ENCODE measurements at regions not wholly inside any gene's neighbourhood (a gene's known extent, or its start where the extent isn't known, plus 50 kb on each side); places are given as distances from the start of the nearest gene placed in this dataset.

- no peak for ATAC-seq
Measured at GRCh38 chr5:68161156-68161555, 54.4 kb upstream of the PIK3R1 start.

DNA sequence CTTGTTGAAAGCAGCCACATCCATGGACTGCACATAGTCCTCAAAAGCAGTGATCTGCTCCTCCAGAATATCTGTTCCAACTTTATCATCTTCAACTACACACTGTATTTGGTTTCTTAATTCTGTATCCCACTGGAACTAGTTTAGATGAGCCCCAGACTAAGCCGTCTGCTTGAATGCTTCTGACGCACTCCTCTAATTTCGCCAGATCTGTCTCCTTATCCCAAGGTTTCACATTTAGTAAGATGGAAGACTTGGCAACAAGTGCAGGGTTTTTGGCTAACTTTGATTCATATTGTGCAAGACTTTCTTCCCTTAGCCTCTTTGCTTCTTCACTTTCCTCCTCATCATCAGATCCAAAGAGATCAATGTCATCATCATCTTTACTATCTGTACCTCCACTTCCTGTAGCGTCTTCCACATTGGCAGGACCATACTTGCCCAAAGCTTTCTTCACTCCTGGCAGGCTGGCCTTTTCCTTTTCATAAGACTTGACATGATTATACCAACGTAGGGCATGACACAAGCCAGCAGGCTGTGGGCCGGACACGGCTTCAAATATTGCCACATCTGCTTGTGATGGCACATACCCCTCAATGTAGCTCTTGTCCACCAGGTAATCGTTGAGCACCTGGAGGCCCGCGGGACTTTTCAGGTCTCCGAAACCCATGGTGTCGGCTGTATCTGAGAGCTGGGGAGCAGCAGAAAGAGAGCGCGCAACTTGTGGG is 56.2 kb upstream of the PIK3R1 start:
- no peak for ATAC-seq

DNA sequence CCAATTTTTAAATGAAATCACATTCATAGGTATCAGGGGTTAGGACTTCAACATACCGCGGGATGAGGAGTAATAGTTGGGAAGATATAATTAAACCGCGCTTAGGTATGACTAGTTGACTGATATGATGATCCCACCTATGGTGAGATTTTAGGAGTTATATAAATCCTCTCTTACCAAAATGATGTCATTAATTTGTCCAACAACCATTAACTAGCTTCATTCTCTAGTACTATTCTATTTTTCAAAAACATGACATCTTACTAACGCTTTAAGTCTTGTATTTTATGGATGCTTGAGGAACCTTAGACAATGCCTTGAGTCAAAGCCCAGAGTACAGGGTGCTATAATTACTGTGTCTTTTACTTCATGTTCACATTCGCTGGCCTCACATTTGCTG is 59.6 kb upstream of the PIK3R1 start:
- no peak for ATAC-seq

DNA sequence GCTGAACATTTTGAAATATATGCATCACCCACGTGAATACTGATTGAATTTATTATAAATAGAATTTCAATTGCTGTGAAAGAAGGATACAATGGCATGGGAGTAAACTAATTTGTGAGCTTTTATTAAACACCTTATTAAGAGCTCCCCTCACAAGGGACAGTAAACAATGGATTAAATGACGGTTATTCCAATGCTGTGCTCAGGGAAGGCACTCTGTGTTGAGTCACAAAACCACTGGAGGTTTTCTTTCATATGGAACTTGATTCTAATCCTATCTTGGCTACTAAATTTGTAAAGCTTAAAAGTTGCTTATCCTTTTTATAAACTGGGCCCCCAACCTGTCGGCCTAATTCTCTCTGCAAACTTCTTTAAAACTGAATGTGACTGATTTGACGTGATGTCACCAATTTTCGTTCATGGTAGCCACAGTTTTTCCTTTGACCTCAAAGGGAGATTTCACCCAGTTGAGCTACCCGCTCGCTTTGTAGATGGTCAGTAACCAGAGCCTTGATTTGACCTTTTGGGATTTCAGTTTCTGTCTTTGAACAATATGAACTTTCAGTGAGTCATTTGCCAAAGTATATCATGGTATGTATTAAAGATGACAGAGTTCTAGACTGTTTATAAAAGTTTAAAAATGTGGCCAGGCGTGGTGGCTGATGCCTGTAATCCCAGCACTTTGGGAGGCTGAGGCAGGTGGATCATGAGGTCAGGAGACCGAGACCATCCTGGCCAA is 61.3 kb upstream of the PIK3R1 start:
- ATAC-seq = no peak

DNA sequence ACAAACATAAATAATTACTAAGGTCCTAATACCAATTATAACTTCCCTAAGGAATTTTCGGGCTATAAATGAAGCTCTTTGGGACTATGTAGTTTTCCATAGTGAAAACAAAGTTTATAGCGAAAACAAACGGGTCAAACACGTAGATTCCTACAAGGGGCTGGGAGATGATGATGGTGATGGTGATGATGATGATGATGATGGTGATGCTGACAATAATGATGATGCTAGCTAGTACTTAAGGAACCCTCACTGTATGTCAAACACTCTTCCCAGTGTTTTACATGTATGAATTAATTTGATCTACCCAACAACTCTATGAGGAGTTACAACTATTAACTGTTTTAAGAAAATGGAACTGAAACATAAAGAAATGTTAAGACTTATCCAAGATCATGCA is 63.7 kb upstream of the PIK3R1 start:
- no peak for ATAC-seq

- ATAC-seq = no peak
Measured at GRCh38 chr5:68149189-68149588, 66.4 kb upstream of the PIK3R1 start.

DNA sequence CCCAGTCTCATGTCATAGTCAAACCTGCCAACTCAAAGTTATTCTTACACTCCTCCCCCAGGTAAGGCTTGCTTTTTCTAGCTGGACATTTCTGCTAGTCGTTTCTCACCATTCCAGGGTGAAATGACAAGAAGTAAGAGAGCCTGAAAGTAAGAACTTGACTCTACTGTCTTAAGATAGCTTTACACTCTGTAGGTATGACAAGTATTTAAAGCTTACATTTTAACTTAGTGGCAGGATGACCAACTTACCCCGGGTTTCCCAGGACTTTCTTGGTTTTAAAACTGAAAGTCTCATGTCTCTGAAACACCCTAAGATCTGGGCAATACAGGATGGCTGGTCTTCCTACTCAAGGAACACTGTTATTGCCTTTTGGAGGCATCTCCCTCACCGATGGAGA is 67.5 kb upstream of the PIK3R1 start:
- no peak for ATAC-seq

DNA sequence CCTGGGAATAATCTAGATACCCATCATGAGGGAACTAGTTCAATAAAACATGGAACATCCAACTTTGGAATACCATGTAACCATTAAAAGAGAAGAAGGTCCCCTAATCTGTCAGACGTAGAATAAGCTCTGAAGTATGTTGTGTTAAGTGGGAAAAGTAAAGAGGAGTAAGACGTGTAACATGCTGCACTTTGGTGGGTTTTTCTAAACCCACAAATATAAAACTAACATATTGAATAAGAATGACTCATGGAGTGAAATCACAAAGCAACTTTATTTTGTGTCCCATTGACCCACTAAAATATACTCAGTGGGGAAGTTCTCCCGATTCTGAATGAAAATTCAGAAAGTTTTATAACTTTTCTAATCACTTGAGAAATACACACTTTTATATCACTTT is 67.9 kb upstream of the PIK3R1 start:
- no peak for ATAC-seq

- no peak for ATAC-seq
Measured at GRCh38 chr5:68141494-68141893, 74.1 kb upstream of the PIK3R1 start.

- ATAC-seq = no peak
Measured at GRCh38 chr5:68140763-68141162, 74.8 kb upstream of the PIK3R1 start.

DNA sequence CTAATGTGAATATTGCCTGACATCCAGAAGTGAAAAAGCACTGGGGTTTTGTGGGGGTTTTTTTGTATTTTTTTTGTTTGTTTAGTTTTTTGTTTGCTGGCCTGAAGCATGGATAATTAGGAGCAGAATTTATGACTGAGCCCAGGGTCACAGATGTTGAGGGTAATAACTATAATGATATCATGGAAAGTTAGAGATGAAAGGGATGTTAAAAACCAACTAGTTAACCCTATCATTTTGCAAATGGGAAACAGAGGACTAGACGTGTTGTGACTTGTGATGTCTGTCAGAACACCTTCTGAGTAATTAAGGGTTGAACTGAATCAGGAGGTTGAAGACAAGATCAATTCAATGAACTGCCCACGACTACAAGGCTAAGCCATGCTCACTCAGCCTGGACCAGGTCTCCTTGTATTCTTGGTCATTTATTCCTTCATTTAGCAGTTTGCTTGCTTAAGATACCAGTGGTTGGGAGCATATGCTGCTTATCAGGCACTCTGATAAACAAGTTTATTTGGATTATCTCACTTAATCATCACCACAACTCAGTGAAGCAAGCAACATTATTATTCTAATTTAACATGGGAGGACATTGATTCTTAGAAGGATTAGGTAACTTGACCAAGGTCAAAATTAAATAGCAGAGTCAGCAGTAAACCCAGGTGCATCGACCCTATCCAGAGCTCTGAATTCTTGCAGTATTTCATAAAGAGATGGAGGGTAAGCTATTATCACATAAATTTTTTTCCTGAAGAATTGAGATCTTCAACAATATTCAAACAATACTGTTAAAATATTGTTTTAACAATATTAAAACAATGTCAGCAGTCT is 75.7 kb upstream of the PIK3R1 start:
- ATAC-seq = no peak

DNA sequence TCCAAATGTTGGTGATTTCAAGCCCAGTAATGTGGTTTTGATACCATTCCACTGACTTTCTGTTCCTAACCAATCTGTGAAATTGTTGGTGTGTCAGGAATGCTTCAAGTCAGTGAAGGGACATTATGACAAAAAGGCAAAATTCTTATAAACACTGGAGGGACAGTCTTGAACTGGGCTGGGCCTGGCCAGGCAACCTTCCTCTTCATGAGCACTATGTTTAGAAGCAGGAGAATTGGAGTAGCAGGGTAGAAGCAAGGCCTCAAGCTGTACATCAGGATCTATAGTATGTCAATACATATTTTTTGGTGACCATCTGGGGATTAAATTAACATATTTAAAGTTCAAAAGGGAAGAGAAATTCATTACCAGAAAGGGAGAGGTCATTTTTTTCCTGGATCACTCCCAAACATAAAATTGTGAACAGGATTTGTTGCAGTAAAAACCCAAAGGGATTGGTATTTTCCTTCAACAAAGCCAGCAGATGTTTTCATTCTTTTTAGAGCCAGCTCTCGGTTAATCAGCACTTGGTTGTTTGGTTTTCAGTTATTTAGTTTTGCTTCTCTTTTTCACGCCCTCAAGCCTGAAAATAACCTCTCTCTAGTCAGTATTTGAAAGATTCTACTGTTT is 77.9 kb upstream of the PIK3R1 start:
- no peak for ATAC-seq

GRCh38 chr5:68134669-68135313 is 80.8 kb upstream of the PIK3R1 start:
- ATAC-seq = no peak

DNA sequence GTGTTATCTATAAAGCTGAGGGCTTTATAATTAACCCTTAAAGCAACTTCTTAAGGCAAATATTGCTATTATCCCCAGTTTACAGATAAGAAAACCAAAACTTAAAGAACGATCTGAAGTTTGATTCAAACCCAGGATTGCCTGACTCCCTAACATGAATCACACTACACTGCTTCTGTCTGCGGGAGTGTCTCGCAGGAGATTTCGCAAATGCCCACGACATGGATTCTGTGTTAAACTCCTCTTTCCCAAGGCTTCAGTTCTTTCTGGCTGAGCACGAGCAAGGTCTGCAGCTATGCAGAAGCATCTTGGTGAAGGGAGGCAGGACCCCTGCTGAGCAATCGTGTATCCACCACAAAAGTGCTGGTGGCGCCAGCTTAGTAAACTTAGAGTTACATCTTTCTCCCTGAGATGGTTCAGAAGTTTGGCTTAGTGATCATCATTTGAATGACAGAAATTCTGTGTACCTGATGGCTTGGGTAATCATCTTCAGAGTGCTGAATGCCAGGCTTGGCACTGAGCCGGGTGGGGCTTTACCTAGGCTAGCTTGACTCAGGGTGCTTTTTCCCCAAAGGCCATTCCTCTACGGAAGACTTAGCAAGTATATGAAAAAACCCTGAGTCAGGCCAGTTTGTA is 81.4 kb upstream of the PIK3R1 start:
- peak; percentile 68 for ATAC-seq

- no peak for ATAC-seq
Measured at GRCh38 chr5:68130253-68130652, 85.3 kb upstream of the PIK3R1 start.

DNA sequence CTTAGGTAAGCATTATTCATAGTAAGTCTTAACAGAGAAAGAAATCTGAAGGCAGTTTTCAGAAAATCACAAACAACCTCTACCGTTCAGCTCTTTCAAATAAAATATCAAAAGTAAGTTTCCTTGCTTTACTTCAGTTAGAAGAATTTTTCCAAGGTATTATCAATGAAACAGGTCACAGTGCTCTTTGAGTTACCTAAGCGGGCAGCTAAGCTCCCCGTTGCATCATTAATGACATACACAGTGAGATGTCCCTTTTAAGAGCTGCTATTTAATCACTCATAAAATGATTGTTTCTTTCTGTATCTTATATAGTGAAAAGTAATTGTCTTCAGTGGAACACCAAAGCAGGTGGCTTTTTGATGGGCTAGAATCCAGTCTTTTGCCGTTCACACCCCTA is 86.2 kb upstream of the PIK3R1 start:
- ATAC-seq = no peak

DNA sequence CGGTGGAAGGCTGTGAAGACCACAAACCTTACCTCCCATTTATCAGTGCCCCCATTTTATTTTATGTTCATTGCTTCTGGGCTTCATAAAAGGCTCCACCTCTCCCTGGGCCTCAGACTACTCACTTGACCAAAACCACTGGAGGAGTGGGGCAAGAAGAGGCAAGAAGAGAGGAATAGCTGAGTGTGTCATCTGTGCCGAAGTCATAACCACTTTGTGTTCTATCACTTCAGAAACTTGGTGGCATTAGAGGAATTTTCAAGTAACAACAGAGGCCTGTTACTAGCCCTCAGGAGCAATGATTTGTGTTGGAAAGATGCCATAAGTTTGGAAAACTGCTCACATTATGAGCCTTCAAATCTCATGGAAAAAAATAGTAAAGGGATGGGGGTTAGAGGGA is 88.7 kb upstream of the PIK3R1 start:
- no peak for ATAC-seq

DNA sequence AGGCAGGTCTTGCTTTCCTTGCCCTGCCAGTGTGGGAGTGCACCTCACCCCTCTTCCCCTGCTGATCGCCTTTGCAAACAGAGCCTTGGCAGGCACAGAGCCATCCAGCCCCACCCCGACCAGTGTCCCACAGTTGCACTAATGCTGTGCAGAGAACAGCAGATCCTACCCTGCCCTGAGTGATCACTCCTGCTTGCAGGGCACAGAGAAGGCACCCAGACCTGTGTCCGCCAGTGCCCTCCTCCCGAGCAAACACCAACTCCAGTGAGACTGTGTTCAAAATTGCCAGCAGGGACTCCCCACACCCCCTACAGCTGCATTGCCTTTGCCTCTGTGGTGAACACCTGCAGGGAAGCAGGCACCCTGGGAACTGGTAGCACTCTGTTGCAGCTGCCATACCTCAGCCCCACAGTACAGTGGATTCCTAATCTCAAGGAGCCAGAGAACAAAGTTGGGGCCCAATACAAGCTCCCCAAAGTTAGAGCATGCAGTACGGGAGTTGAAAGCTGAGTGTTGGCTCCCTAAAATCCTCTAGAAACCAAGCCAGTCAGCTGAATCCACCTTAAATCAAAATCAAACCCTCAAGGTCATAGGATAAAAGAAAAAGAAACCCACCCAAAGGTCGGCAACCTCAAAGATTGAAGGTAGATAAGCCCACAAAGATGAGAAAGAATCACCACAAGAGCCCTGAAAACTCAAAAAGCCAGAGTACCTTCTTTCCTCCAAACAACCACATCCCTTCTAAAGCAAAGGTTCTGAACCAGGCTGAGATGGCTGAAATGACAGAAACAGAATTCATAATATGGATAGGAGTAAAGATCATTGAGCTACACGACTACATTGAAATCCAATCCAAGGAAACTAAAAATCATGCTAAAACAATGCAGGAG is 92.9 kb upstream of the PIK3R1 start:
- ATAC-seq = peak; percentile 87

- ATAC-seq = no peak
Measured at GRCh38 chr5:68116868-68117411, 98.6 kb upstream of the PIK3R1 start.

DNA sequence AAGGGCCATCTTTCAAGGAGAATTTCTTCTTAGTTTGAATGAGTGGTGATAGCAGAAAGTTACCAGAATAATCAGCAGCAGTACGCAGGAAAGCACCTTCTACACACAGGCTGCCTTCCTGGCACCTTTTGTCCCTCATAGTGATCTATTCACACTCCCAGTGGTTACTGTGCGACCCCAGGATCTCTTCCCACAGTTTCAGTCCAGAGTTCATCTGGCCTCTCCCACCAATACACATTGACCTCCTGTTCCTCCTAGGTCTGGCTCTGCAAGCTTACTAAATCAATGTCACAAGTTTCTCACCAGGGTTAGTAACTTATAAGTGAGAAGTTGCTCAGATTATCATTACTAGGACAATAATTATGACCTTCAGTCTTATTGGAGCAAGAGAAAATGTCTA is 99.1 kb upstream of the PIK3R1 start:
- no peak for ATAC-seq

DNA sequence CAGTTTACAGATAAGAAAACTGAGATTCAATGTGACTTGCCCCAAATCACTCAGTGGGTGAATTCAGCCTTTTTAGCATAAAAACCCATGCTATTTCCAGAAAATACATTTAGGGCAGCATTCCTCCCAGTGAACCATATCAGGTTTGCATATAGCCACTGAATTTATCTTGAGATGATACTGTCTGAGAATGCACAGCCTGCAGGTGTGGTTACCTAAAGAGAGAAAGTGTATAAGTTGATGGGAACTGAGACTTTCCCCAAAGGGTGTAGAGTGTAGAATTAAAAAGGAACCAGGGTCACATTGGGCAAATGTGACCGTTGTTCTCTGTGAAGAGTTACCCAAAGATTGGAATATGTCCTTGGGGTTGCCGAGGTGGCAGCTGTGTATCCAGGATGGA is 100.0 kb upstream of the PIK3R1 start:
- no peak for ATAC-seq

Measured in esophagus mucosa (tissue), 1 donor.